GM12865 (cell line): ENCODE measurements at regions not wholly inside any gene's neighbourhood (a gene's known extent, or its start where the extent isn't known, plus 50 kb on each side); places are given as distances from the start of the nearest gene placed in this dataset.

ENCODE experiments used
- DNase-seq: peaks from one replicate; pipeline ENCODE4 v3.0.0; 2010; ENCODE audit warnings: low read depth
- H3K4me3 ChIP-seq: 2 replicates; pipeline ENCODE4 v1.5.1; 2011; ENCODE audit warnings: mild to moderate bottlenecking, low read depth, low read length, control low read depth
- TF ChIP-seq, protein P1 (sequence below): IDR thresholded peaks from 2 replicates; pipeline ENCODE4 v1.5.1; 2011; ENCODE audit warnings: low read length, control low read depth, low read depth, inconsistent platforms; ENCODE audit not compliant: insufficient read depth; ENCODE audit errors: missing control alignments

DNA sequence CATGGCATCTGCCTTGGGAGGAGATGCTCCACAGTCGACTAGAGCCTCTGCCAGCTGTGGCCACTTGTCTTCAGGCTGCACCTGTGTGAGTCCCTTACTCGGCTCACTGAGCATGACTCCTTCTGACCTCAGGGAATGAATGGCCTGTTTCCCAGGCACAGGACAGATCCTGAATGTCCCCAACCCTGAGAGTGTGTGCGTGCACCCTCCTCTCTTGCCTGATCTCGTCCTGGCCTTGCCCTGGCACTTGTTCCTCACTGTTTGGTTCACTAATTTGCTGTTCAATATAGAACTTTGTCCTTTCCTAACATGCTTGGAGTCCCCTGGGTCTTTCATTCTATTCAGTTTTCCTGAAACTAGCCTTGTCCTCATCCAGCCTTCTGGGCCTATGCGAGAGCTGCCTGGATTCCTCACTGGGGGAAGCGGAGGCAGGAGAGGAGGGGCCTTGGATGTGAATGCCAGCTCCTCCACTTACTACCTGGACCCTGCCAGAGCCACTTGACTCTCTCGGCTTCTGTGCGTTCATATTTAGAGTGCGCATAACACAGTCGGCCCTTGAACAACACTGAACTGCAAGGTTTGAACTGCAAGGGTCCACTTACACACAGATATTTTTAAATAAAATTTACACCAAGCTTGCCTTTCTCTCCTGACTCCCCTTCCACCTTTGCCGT, 184.8 kb downstream of the ACKR3 start:
- H3K4me3 ChIP-seq, result no peak overlapping the region
- TF ChIP-seq, protein P1, sequence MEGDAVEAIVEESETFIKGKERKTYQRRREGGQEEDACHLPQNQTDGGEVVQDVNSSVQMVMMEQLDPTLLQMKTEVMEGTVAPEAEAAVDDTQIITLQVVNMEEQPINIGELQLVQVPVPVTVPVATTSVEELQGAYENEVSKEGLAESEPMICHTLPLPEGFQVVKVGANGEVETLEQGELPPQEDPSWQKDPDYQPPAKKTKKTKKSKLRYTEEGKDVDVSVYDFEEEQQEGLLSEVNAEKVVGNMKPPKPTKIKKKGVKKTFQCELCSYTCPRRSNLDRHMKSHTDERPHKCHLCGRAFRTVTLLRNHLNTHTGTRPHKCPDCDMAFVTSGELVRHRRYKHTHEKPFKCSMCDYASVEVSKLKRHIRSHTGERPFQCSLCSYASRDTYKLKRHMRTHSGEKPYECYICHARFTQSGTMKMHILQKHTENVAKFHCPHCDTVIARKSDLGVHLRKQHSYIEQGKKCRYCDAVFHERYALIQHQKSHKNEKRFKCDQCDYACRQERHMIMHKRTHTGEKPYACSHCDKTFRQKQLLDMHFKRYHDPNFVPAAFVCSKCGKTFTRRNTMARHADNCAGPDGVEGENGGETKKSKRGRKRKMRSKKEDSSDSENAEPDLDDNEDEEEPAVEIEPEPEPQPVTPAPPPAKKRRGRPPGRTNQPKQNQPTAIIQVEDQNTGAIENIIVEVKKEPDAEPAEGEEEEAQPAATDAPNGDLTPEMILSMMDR, result no peak
- no peak for DNase-seq

DNA sequence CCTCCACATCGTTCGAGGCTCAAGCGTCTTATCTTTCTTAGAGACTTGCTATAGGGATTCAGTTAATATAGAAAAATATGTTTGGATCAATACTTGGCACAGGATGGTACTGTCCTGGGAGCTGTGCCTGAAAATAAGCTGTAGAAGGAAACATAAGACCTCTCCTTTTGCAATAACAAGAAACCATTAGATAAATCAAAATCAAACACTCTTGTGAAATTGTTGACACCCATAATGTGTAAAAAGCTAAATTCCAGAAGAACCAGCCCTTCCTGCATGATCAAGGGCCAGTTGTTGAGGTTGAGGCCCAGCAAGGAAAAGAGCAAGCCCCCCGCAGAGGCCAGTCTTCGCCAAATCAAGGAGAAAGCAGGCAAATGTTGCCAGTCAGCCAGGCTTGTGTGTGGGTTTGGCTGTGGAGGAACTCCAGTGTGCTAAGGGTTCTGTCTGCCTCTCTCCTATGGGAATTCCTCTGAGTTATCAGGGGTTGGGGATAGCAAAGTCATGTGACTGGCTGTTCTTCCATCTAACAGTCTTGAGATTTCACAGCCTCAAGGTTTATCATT, 185.7 kb downstream of the ACKR3 start:
- TF ChIP-seq, protein P1, result no peak
- no peak for DNase-seq
- no peak overlapping the region for H3K4me3 ChIP-seq

DNA sequence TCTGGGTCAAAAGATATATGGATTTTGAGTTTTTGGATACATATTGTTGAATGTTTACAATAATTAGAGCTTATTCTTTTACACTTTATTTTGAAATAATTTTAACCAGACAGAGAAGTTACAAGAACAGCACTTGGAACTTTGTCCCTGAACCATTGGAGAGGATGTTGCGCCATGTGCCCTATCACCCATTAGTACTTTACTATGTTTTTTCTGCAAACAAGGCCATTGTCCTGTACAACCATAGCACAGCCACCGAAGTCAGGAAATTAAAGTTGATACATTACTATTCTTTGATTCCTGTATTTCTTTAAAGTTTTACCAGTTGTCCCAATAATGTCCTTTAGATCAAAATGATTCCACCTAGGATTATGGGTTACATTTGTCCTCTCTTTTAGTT, 188.8 kb downstream of the ACKR3 start:
- no peak overlapping the region for H3K4me3 ChIP-seq
- TF ChIP-seq, protein P1, result no peak
- DNase-seq, result no peak

DNA sequence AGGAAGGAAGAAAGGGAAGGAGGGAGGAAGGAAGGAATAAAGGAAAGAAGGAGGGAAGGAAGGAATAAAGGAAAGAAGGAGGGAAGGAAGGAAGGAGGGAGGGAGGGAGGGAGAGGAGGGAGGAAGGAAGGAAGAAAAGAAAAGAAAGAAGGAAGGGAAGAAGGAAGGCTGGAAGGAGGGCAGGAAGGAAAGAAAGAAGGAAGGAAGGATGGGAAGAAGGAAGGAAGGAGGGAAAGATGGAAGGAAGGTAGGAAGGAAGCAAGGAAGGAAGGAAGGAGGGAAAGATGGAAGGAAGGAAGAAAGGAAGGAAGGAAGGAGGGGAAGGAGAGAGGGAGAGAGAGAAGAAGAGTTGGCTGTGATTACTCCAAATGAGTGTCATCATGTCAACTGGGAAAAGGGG, 190.6 kb downstream of the ACKR3 start:
- DNase-seq, result no peak
- TF ChIP-seq, protein P1, result no peak

DNA sequence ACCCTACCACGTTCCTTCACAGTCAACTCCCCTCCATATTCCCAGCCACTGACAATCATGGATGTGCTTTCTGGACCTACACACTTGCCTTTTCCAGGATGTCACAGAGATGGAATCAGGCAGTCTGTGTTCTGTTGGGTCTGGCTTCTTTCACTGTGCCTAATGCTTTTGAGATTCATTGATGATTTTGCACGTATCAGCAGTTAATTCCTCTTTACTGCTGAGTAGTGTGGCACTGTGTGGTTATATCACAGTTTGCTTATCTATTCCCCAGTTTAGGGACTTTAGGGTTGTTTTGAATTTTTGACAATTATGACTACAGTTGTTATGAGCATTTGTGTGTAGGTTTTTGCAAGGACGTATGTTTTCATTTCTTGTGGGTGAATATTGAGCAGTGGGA, 191.7 kb downstream of the ACKR3 start:
- TF ChIP-seq, protein P1, result no peak
- no peak overlapping the region for H3K4me3 ChIP-seq
- DNase-seq, result no peak

More for the DNA sequence above, 190.6 kb downstream of the ACKR3 start:
- H3K4me3 ChIP-seq, result no peak overlapping the region

DNA sequence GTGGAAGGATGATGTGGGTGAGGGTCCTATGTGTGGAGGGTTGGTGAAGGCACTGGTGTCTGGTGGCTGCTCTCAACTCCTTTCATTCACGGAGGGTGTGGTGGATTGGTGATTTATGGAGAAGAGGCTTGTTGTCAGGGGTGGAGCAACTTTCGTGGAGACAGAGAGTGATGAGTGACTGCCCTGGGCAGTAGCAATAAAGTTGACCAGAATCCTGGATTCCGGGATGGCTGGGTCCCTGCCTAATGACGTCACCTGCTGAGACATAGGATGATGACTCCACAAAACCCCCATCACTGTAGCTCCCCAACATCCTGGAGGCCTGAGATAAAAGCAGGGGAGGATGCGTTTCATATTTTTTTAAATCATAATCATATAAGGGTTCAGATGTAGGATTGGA, 193.0 kb downstream of the ACKR3 start:
- TF ChIP-seq, protein P1, result no peak
- DNase-seq, result no peak
- no peak overlapping the region for H3K4me3 ChIP-seq

DNA sequence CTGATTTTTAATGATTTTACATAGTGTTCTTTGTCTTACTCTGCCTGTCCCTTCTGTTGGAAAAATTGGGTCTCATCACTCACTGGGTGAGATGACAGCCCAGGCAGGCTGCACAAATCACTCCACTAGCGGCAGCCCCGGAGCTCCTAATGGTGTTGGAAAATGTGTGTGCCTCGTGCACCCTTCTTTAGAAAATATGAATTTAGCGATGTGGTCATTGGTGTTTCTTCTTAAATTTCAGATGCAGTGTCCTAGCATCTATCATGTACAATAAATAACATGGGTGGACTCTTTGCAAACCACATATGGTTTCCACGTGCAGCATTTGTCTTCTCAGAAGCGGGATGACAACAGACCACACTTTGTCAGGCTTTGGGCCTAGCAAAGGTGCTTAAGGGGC, 194.2 kb downstream of the ACKR3 start:
- DNase-seq, result no peak
- H3K4me3 ChIP-seq, result no peak overlapping the region
- TF ChIP-seq, protein P1, result no peak
